Activated T-helper 1 cell treated with anti-CD3 and anti-CD28 coated beads, Interleukin-2, amount 50 U/mL, for 16 hours (primary cell): ENCODE measurements at regions not wholly inside any gene's neighbourhood (a gene's known extent, or its start where the extent isn't known, plus 50 kb on each side); places are given as distances from the start of the nearest gene placed in this dataset.
"Not testable (repeated sequence)": the region's sequence is repeated elsewhere in the genome, so short reads cannot be mapped to it uniquely, and the experiment has no call there.

Experiments used
- DNase-seq, 2 donors: peaks; one replicate each; pipeline ENCODE4 v3.0.0-alpha.2; 2020; ENCODE audit warnings: low read depth in 1 of 2, low spot score in 1 of 2

- DNase-seq: no peak
Observed at GRCh38 chr5:155489949-155490348, 476.4 kb downstream of the KIF4B start.

- no peak for DNase-seq
Observed at GRCh38 chr5:155492191-155492590, 478.6 kb downstream of the KIF4B start.

- no peak for DNase-seq
Observed at GRCh38 chr5:155504606-155505005, 491.1 kb downstream of the KIF4B start.

- DNase-seq: no peak
Observed at GRCh38 chr5:155507363-155507762, 493.8 kb downstream of the KIF4B start.

- no peak for DNase-seq
Observed at GRCh38 chr5:155508673-155509072, 495.1 kb downstream of the KIF4B start.

- no peak for DNase-seq
Observed at GRCh38 chr5:155512329-155512728, 498.8 kb downstream of the KIF4B start.

- DNase-seq: no peak
Observed at GRCh38 chr5:155514105-155514563, 500.6 kb downstream of the KIF4B start.

- no peak for DNase-seq
Observed at GRCh38 chr5:155522540-155522939, 509.0 kb downstream of the KIF4B start.

- DNase-seq: no peak
Observed at GRCh38 chr5:155529362-155529761, 515.8 kb downstream of the KIF4B start.

- DNase-seq: no peak
Observed at GRCh38 chr5:155530046-155530445, 516.5 kb downstream of the KIF4B start.

- no peak for DNase-seq
Observed at GRCh38 chr5:155532621-155533311, 519.2 kb downstream of the KIF4B start.

GRCh38 chr5:155540000-155540595 lies 526.5 kb downstream of the KIF4B start:
- DNase-seq: no peak

- DNase-seq: no peak
Observed at GRCh38 chr5:155546075-155546474, 532.5 kb downstream of the KIF4B start.

- no peak for DNase-seq
Observed at GRCh38 chr5:155554500-155554899, 540.9 kb downstream of the KIF4B start.

GRCh38 chr5:155556222-155556621 lies 542.7 kb downstream of the KIF4B start:
- no peak for DNase-seq

GRCh38 chr5:155556700-155557099 lies 543.1 kb downstream of the KIF4B start:
- DNase-seq: no peak

- DNase-seq: no peak
Observed at GRCh38 chr5:155562158-155562557, 548.6 kb downstream of the KIF4B start.

- no peak for DNase-seq
Observed at GRCh38 chr5:155564541-155564940, 551.0 kb downstream of the KIF4B start.

- no peak for DNase-seq
Observed at GRCh38 chr5:155575861-155576260, 562.3 kb downstream of the KIF4B start.

- DNase-seq: not testable (repeated sequence)
Observed at GRCh38 chr5:155586808-155587207, 573.3 kb downstream of the KIF4B start.

GRCh38 chr5:155587458-155587857 lies 573.9 kb downstream of the KIF4B start:
- no peak for DNase-seq

GRCh38 chr5:155591273-155591672 lies 577.7 kb downstream of the KIF4B start:
- DNase-seq: no peak

- DNase-seq: no peak
Observed at GRCh38 chr5:155594270-155594669, 580.7 kb downstream of the KIF4B start.
